Thyroid gland (tissue), 4 donors: ENCODE measurements at regions not wholly inside any gene's neighbourhood (a gene's known extent, or its start where the extent isn't known, plus 50 kb on each side); places are given as distances from the start of the nearest gene placed in this dataset.

Source experiments
- POLR2A ChIP-seq, 2 donors: fragments of 450-650 bp; IDR thresholded peaks; one replicate each; pipeline ENCODE4 v1.6.1; 2017; ENCODE audit warnings: antibody characterized with exemption in 2 of 2, mild to moderate bottlenecking in 2 of 2, moderate library complexity in 1 of 2
- TF ChIP-seq, protein P1 (sequence below), 6 experiments: fragments of 200-600 bp in 3 of 6; fragments of 450-650 bp in 3 of 6; sonication (generic) in 3 of 6; IDR thresholded peaks; one replicate each; pipeline ENCODE4 v1.5.1; 2016 to 2019; ENCODE audit warnings: antibody characterized with exemption in 6 of 6, mild to moderate bottlenecking in 2 of 6, inconsistent platforms in 1 of 6, moderate library complexity in 1 of 6

DNA sequence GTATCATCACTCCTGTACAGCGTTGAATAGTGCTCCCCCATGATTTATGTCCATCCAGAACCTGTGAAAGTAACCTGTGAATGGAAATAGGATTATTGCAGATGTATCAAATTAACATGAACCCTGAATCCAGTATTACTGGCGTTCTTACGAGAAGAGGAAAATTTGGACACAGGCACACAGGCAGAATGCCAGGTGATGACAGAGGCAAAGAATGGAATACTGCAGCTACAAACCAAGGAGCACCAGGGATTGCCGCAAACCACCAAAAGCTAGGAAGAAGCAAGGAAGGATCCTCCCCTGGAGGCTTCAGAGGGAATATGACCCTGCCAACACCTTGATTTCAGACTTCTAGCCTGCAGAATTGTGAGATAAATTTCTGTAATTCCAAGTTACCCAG, 113.5 kb upstream of the EGLN3 start:
- TF ChIP-seq, protein P1, sequence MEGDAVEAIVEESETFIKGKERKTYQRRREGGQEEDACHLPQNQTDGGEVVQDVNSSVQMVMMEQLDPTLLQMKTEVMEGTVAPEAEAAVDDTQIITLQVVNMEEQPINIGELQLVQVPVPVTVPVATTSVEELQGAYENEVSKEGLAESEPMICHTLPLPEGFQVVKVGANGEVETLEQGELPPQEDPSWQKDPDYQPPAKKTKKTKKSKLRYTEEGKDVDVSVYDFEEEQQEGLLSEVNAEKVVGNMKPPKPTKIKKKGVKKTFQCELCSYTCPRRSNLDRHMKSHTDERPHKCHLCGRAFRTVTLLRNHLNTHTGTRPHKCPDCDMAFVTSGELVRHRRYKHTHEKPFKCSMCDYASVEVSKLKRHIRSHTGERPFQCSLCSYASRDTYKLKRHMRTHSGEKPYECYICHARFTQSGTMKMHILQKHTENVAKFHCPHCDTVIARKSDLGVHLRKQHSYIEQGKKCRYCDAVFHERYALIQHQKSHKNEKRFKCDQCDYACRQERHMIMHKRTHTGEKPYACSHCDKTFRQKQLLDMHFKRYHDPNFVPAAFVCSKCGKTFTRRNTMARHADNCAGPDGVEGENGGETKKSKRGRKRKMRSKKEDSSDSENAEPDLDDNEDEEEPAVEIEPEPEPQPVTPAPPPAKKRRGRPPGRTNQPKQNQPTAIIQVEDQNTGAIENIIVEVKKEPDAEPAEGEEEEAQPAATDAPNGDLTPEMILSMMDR (IDR thresholded peaks at IDR 0.05) = no peak
- TF ChIP-seq POLR2A (IDR thresholded peaks at IDR 0.05) = no peak
